Activated B cell treated with CpG ODN at 0.5 μM for 24 hours (primary cell): ENCODE measurements at regions not wholly inside any gene's neighbourhood (a gene's known extent, or its start where the extent isn't known, plus 50 kb on each side); places are given as distances from the start of the nearest gene placed in this dataset.

Source experiments
- ATAC-seq: fragments of 200-7000 bp; cut with Tn5 transposase; one replicate; pipeline ENCODE4 v1.10.0; 2021; ENCODE audit warnings: low read depth, mild to moderate bottlenecking, moderate library complexity
- CTCF ChIA-PET: fragments of 350-600 bp; sonication (Branson Sonifier 250); formaldehyde crosslinking; loops from one replicate; lab custom pipeline; 2021; ENCODE audit warnings: antibody characterized with exemption; lab: Charles Lee
- POLR2A ChIA-PET: fragments of 350-600 bp; sonication (Branson Sonifier 250); formaldehyde crosslinking; loops from one replicate; lab custom pipeline; 2021; ENCODE audit warnings: antibody characterized with exemption; lab: Charles Lee
- DNase-seq: peaks from one replicate; pipeline ENCODE4 v3.0.0; 2022
- H3K27ac Mint-ChIP-seq: one replicate; pipeline ENCODE4 v1.8.0; 2020; ENCODE audit warnings: mixed read lengths
- H3K27me3 Mint-ChIP-seq: one replicate; pipeline ENCODE4 v1.8.0; 2021; ENCODE audit warnings: mixed read lengths
- H3K36me3 Mint-ChIP-seq: one replicate; pipeline ENCODE4 v1.8.0; 2021; ENCODE audit warnings: low read depth, mixed read lengths
- H3K4me1 Mint-ChIP-seq: one replicate; pipeline ENCODE4 v1.8.0; 2021; ENCODE audit warnings: mixed read lengths
- H3K4me3 Mint-ChIP-seq: one replicate; pipeline ENCODE4 v1.8.0; 2020; ENCODE audit warnings: mild to moderate bottlenecking, mixed read lengths
- H3K9me3 Mint-ChIP-seq: one replicate; pipeline ENCODE4 v1.8.0; 2020; ENCODE audit warnings: mixed read lengths
- CTCF ChIP-seq: fragments of 200-600 bp; IDR thresholded peaks from one replicate; pipeline ENCODE4 v1.8.0; 2022; ENCODE audit warnings: antibody characterized with exemption, mild to moderate bottlenecking
- intact Hi-C: fragments of 100-400 bp; cut with micrococcal nuclease; formaldehyde crosslinking; loops from one replicate; pipeline ENCODE4 v1.15.1; 2024

GRCh38 chr19:56894626-56895025 is 54.1 kb upstream of the PEG3 start:
- Mint-ChIP-seq H3K27ac (no peak overlapping the region), H3K4me1 (no peaks in the 10 kb centered on the region), H3K9me3 (peaks cover 14% of the 10 kb centered on the region), H3K27me3 (no peaks in the 10 kb centered on the region), H3K36me3 (no peaks in the 10 kb centered on the region), H3K4me3 (no peak overlapping the region)
- no peak for ATAC-seq
- CTCF ChIA-PET: no interaction called here
- TF ChIP-seq CTCF: no peak
- intact Hi-C loops: no loop called here
- POLR2A ChIA-PET: no interaction called here
- no peak for DNase-seq

GRCh38 chr19:56896095-56896494 is 55.6 kb upstream of the PEG3 start:
- no peak for TF ChIP-seq CTCF
- intact Hi-C loops: no loop called here
- ChIA-PET CTCF (no interaction called here), POLR2A (no interaction called here)
- Mint-ChIP-seq H3K27ac (no peak overlapping the region), H3K4me1 (no peaks in the 10 kb centered on the region), H3K9me3 (peaks cover 11% of the 10 kb centered on the region), H3K4me3 (no peak overlapping the region), H3K27me3 (no peaks in the 10 kb centered on the region), H3K36me3 (no peaks in the 10 kb centered on the region)
- no peak for ATAC-seq
- no peak for DNase-seq

- Mint-ChIP-seq H3K9me3 (peaks cover 7% of the 10 kb centered on the region), H3K4me1 (no peaks in the 10 kb centered on the region), H3K36me3 (no peaks in the 10 kb centered on the region), H3K27me3 (no peaks in the 10 kb centered on the region), H3K4me3 (no peak overlapping the region), H3K27ac (no peak overlapping the region)
- ChIA-PET POLR2A (no interaction called here), CTCF (no interaction called here)
- DNase-seq (no peak), ATAC-seq (no peak)
- intact Hi-C loops: no loop called here
- TF ChIP-seq CTCF: no peak
These were observed 59.4 kb upstream of the PEG3 start for GRCh38 chr19:56899943-56900342.

- H3K36me3 Mint-ChIP-seq: no peaks in the 10 kb centered on the region
- no peak overlapping the region for H3K4me3 Mint-ChIP-seq
- no peak for TF ChIP-seq CTCF
- ATAC-seq (no peak), DNase-seq (no peak)
- no peak overlapping the region for H3K27ac Mint-ChIP-seq
- no peaks in the 10 kb centered on the region for H3K4me1 Mint-ChIP-seq
- H3K27me3 Mint-ChIP-seq: no peaks in the 10 kb centered on the region
- peaks cover 7% of the 10 kb centered on the region for H3K9me3 Mint-ChIP-seq
- intact Hi-C loops: no loop called here
- POLR2A ChIA-PET: no interaction called here
- CTCF ChIA-PET: no interaction called here
These were observed 60.1 kb upstream of the PEG3 start for GRCh38 chr19:56900573-56901097.

- TF ChIP-seq CTCF: no peak
- ATAC-seq: no peak
- no peak overlapping the region for H3K27ac Mint-ChIP-seq
- no peaks in the 10 kb centered on the region for H3K36me3 Mint-ChIP-seq
- H3K27me3 Mint-ChIP-seq: no peaks in the 10 kb centered on the region
- ChIA-PET CTCF (no interaction called here), POLR2A (no interaction called here)
- peaks cover 13% of the 10 kb centered on the region for H3K9me3 Mint-ChIP-seq
- intact Hi-C loops: no loop called here
- no peak for DNase-seq
- H3K4me1 Mint-ChIP-seq: no peaks in the 10 kb centered on the region
- no peak overlapping the region for H3K4me3 Mint-ChIP-seq
These were observed 65.2 kb upstream of the PEG3 start for GRCh38 chr19:56905631-56906150.
